HEK293 (cell line): ENCODE measurements at regions not wholly inside any gene's neighbourhood (a gene's known extent, or its start where the extent isn't known, plus 50 kb on each side); places are given as distances from the start of the nearest gene placed in this dataset.

Source experiments
- RBAK ChIP-seq: fragments of 450-650 bp; formaldehyde crosslinking; IDR thresholded peaks from 2 replicates; pipeline ENCODE4 v1.5.1; 2016; ENCODE audit warnings: missing biosample characterization, missing genetic modification characterization
- SP2 ChIP-seq: fragments of 450-650 bp; formaldehyde crosslinking; IDR thresholded peaks from 2 replicates; pipeline ENCODE4 v1.5.1; 2016; ENCODE audit warnings: missing biosample characterization, missing genetic modification characterization
- ZNF140 ChIP-seq: fragments of 450-650 bp; formaldehyde crosslinking; IDR thresholded peaks from 2 replicates; pipeline ENCODE4 v1.5.1; 2016; ENCODE audit warnings: missing biosample characterization, missing genetic modification characterization
- ZNF24 ChIP-seq: fragments of 450-650 bp; formaldehyde crosslinking; IDR thresholded peaks from 2 replicates; pipeline ENCODE4 v1.5.1; 2016; ENCODE audit warnings: missing biosample characterization, missing genetic modification characterization
- ZNF311 ChIP-seq: fragments of 450-650 bp; formaldehyde crosslinking; IDR thresholded peaks from 2 replicates; pipeline ENCODE4 v1.5.1; 2017; ENCODE audit warnings: missing biosample characterization, missing genetic modification characterization, borderline replicate concordance
- TF ChIP-seq, protein P1 (sequence below): fragments of 450-650 bp; formaldehyde crosslinking; IDR thresholded peaks from 2 replicates; pipeline ENCODE4 v1.5.1; 2016; ENCODE audit warnings: missing biosample characterization, missing genetic modification characterization
- TF ChIP-seq, protein P2 (sequence below): fragments of 450-650 bp; formaldehyde crosslinking; IDR thresholded peaks from 2 replicates; pipeline ENCODE4 v1.5.1; 2016; ENCODE audit warnings: missing biosample characterization, missing genetic modification characterization

DNA sequence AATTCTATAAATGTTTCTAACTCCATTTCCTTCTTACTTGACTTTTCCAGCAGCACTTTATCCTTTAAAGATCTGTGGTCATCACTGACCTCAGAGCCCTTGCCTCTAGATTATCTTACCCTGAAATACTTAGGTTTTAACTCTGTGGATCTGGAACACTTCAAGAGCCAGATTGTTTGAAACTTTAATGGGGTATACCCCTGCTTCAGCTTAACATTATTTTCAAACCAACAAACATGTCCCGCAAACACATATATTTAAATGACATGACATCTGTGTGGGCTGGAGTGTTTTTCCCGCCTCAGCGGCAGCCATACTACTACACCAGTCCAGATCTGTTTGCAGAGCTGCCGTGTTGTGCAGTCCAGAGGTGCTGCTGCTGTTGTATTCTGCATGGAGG is 252.0 kb upstream of the TPM1 start:
- TF ChIP-seq RBAK (tag by site-specific recombination) (no peak), SP2 (tag by site-specific recombination) (no peak), ZNF140 (tag by site-specific recombination) (no peak), ZNF311 (tag by site-specific recombination) (no peak), ZNF24 (tag by site-specific recombination) (no peak)
- TF ChIP-seq, protein P1, sequence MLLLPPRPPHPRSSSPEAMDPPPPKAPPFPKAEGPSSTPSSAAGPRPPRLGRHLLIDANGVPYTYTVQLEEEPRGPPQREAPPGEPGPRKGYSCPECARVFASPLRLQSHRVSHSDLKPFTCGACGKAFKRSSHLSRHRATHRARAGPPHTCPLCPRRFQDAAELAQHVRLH = no peak
- TF ChIP-seq, protein P2, sequence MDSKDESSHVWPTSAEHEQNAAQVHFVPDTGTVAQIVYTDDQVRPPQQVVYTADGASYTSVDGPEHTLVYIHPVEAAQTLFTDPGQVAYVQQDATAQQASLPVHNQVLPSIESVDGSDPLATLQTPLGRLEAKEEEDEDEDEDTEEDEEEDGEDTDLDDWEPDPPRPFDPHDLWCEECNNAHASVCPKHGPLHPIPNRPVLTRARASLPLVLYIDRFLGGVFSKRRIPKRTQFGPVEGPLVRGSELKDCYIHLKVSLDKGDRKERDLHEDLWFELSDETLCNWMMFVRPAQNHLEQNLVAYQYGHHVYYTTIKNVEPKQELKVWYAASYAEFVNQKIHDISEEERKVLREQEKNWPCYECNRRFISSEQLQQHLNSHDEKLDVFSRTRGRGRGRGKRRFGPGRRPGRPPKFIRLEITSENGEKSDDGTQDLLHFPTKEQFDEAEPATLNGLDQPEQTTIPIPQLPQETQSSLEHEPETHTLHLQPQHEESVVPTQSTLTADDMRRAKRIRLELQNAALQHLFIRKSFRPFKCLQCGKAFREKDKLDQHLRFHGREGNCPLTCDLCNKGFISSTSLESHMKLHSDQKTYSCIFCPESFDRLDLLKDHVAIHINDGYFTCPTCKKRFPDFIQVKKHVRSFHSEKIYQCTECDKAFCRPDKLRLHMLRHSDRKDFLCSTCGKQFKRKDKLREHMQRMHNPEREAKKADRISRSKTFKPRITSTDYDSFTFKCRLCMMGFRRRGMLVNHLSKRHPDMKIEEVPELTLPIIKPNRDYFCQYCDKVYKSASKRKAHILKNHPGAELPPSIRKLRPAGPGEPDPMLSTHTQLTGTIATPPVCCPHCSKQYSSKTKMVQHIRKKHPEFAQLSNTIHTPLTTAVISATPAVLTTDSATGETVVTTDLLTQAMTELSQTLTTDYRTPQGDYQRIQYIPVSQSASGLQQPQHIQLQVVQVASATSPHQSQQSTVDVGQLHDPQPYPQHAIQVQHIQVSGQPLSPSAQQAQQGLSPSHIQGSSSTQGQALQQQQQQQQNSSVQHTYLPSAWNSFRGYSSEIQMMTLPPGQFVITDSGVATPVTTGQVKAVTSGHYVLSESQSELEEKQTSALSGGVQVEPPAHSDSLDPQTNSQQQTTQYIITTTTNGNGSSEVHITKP (tag by site-specific recombination) = no peak
